ENCODE measurements at regions not wholly inside any gene's neighbourhood (a gene's known extent, or its start where the extent isn't known, plus 50 kb on each side); places are given as distances from the start of the nearest gene placed in this dataset.

DNA sequence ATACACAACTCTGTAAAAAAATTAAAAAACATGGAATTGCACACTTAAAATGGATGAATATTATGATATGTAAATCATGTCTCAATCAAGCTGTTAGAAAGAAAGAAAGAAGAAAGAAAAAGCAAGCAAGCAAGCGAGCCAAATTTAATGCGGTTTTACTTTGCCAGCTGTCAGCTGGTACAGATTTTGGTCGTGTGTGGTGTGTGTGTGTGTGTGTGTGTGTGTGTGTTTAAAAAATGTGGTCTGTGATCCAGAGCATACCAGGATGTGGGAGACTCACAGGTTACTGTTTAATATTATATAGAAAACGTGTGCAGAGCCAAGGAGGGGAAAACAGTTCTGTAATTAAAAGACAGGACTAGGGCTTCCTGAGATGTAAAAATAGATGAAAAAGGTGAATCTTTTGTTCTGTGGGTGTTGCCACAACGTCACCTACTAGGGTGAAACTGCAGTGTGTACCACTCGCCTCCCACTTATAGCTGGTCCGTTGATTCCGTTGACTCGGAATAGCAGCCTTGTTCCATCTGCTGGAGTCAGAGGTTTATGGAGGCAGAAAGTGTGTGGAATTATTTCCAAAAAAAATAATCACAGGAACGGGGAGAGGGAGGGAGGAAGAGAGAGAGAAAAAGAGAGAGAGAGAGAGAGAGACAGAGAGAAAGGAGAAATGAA is 197.7 kb downstream of the BCAS1 start:
- no peak for TF ChIP-seq GATA2 (IDR thresholded peaks at IDR 0.05; ENCODE audit: low read depth, low read length)
- no peak for TF ChIP-seq GATA3 (IDR thresholded peaks at IDR 0.05; ENCODE audit: low read depth, low read length)
